K562 (cell line): ENCODE measurements at regions not wholly inside any gene's neighbourhood (a gene's known extent, or its start where the extent isn't known, plus 50 kb on each side); places are given as distances from the start of the nearest gene placed in this dataset.

Experiments used
- ATAC-seq: fragments of 200-7000 bp; cut with Tn5 transposase; 3 replicates; pipeline ENCODE4 v1.9.1; 2020; ENCODE audit warnings: moderate library complexity
- BruUV-seq: library from RNA; stranded (reverse); fragments of 400-500 nt; replicated peaks from 2 replicates; lab custom pipeline; 2021; lab: Mats Ljungman, UMichigan
- CTCF ChIA-PET: fragments of 300-600 bp; formaldehyde crosslinking; extraction: SDS; loops from one replicate; lab custom pipeline; 2021; ENCODE audit warnings: low intra/inter-chr PET ratio; lab: Yijun Ruan, JAX
- POLR2A ChIA-PET: fragments of 300-600, 350-650 bp; sonication (Branson Sonifier 250); formaldehyde crosslinking; extraction: SDS; loops from one replicate; lab custom pipeline; 2021; ENCODE audit warnings: antibody characterized with exemption, inconsistent platforms; lab: Yijun Ruan, JAX
- DNase-seq, 4 experiments: peaks; one replicate each; pipeline versions ENCODE4 v3.0.0 to v3.0.0-alpha.2; 2011 to 2018; ENCODE audit warnings: low spot score in 3 of 4, mixed read lengths in 3 of 4; ENCODE audit errors: extremely low read depth in 1 of 4
- FAIRE-seq: peaks from 2 replicates; lab custom pipeline; 2011; peaks lifted over from hg19 to GRCh38; lab: Jason Lieb, UNC
- H2AFZ ChIP-seq: 2 replicates; pipeline ENCODE4 v1.6.0; 2011; ENCODE audit warnings: low read depth, low read length, control low read depth, inconsistent platforms
- H3K27ac ChIP-seq: fragments of 200-600 bp; 3 replicates; pipeline ENCODE4 v1.8.0; 2011; ENCODE audit warnings: low read depth, mild to moderate bottlenecking, control low read depth, inconsistent platforms, low read length, moderate library complexity, mixed read lengths; ENCODE audit errors: extremely low read depth
- H3K27me3 ChIP-seq, 2 experiments: fragments of 300-600 bp in 1 of 2; 2 replicates in 1 of 2; 3 replicates in 1 of 2; pipeline versions ENCODE4 v1.6.0 to v1.8.0; 2011; ENCODE audit warnings: inconsistent platforms in 2 of 2, low read length in 2 of 2, mild to moderate bottlenecking in 1 of 2, mixed read lengths in 1 of 2, moderate library complexity in 1 of 2; ENCODE audit not compliant: control insufficient read depth in 2 of 2, insufficient read depth in 2 of 2
- H3K36me3 ChIP-seq: fragments of 300-600 bp; 3 replicates; pipeline ENCODE4 v1.8.0; 2011; ENCODE audit warnings: mild to moderate bottlenecking, low read length, inconsistent platforms; ENCODE audit not compliant: control insufficient read depth, insufficient read depth
- H3K4me1 ChIP-seq, 2 experiments: fragments of 200-600 bp in 1 of 2; replicated peaks in 1 of 2; 2 replicates in 1 of 2; 3 replicates in 1 of 2; pipeline versions ENCODE4 v1.5.1 to v1.8.0; 2011; ENCODE audit warnings: inconsistent platforms in 2 of 2, low read length in 2 of 2, mild to moderate bottlenecking in 1 of 2, mixed read lengths in 1 of 2, moderate library complexity in 1 of 2; ENCODE audit not compliant: control insufficient read depth in 2 of 2, insufficient read depth in 2 of 2
- H3K4me2 ChIP-seq: 2 replicates; pipeline ENCODE4 v1.6.1; 2011; ENCODE audit warnings: low read length, control low read depth, inconsistent platforms, mixed read lengths; ENCODE audit not compliant: insufficient read depth
- H3K4me3 ChIP-seq: fragments of 200-600 bp; sonication (generic), shearing (Covaris generic); 2 replicates; pipeline ENCODE4 v1.5.1; 2016; ENCODE audit warnings: control low read depth, inconsistent platforms
- H3K79me2 ChIP-seq: fragments of 200-600 bp; 3 replicates; pipeline ENCODE4 v1.8.0; 2011; ENCODE audit warnings: low read length, inconsistent platforms; ENCODE audit not compliant: control insufficient read depth, insufficient read depth
- H3K9ac ChIP-seq, 2 experiments: 2 replicates each; pipeline versions ENCODE4 v1.6.0 to v1.6.1; 2011; ENCODE audit warnings: low read depth in 2 of 2, low read length in 2 of 2, control low read depth in 1 of 2, inconsistent platforms in 1 of 2, mild to moderate bottlenecking in 1 of 2, mixed read lengths in 1 of 2; ENCODE audit not compliant: insufficient read depth in 1 of 2
- H3K9me1 ChIP-seq: one replicate; pipeline ENCODE4 v1.6.0; 2011; ENCODE audit warnings: inconsistent platforms, mild to moderate bottlenecking, low read length, moderate library complexity; ENCODE audit not compliant: control insufficient read depth, insufficient read depth
- H3K9me3 ChIP-seq: replicated peaks from 2 replicates; pipeline ENCODE4 v1.5.1; 2011; ENCODE audit warnings: low read depth, low read length, inconsistent platforms; ENCODE audit not compliant: control insufficient read depth, insufficient read depth
- H4K20me1 ChIP-seq: replicated peaks from 2 replicates; pipeline ENCODE4 v1.6.1; 2011; ENCODE audit warnings: low read length, inconsistent platforms, mixed read lengths; ENCODE audit not compliant: control insufficient read depth, insufficient read depth
- ATF1 ChIP-seq, 2 experiments: fragments of 450-650 bp in 1 of 2; IDR thresholded peaks; 2 replicates each; pipeline ENCODE4 v1.6.1; 2016; ENCODE audit warnings: missing compliant biosample characterization in 1 of 2, missing genetic modification characterization in 1 of 2
- ATF3 ChIP-seq, 2 experiments: fragments of 450-650 bp in 1 of 2; sonication (generic) in 1 of 2; formaldehyde crosslinking in 1 of 2; IDR thresholded peaks in 1 of 2; conservative IDR thresholded peaks in 1 of 2; 2 replicates each; pipeline versions ENCODE4 v1.6.1 to v1.8.1; 2016 to 2023; ENCODE audit warnings: mild to moderate bottlenecking in 2 of 2, moderate library complexity in 2 of 2, inconsistent platforms in 1 of 2, missing genetic modification reagents in 1 of 2
- BCL6 ChIP-seq: fragments of 250-450 bp; sonication (Bioruptor Pico); IDR thresholded peaks from 2 replicates; pipeline ENCODE4 v1.4.0; 2020
- CBFB ChIP-seq: sonication (generic); formaldehyde crosslinking; IDR thresholded peaks from 2 replicates; pipeline ENCODE4 v1.4.0; 2020; ENCODE audit warnings: mild to moderate bottlenecking, missing genetic modification reagents
- CBX2 ChIP-seq: fragments of 200-600 bp; sonication (generic); IDR thresholded peaks from one replicate; pipeline ENCODE4 v1.6.1; 2012; ENCODE audit warnings: mild to moderate bottlenecking, low read length, inconsistent platforms; ENCODE audit not compliant: insufficient read depth, poor library complexity, severe bottlenecking
- CEBPG ChIP-seq, 3 experiments: fragments of 200-800 bp in 1 of 3; sonication (Bioruptor generic) in 1 of 3; sonication (generic) in 1 of 3; formaldehyde crosslinking in 1 of 3; IDR thresholded peaks in 2 of 3; conservative IDR thresholded peaks in 1 of 3; 2 replicates each; pipeline versions ENCODE4 v1.6.1 to v1.8.0; 2016 to 2022; ENCODE audit warnings: missing compliant biosample characterization in 2 of 3, missing genetic modification characterization in 2 of 3, mild to moderate bottlenecking in 1 of 3, missing genetic modification reagents in 1 of 3
- FOSL1 ChIP-seq: fragments of 200-800 bp; sonication (Bioruptor generic); conservative IDR thresholded peaks from 2 replicates; pipeline ENCODE4 v1.6.1; 2016; ENCODE audit warnings: missing genetic modification characterization, missing compliant biosample characterization
- HNRNPL ChIP-seq: fragments of 200-400 bp; formaldehyde crosslinking; IDR thresholded peaks from 2 replicates; pipeline ENCODE4 v1.6.1; 2017; ENCODE audit warnings: low read depth, mild to moderate bottlenecking, low read length
- IRF2 ChIP-seq: sonication (generic); formaldehyde crosslinking; IDR thresholded peaks from 2 replicates; pipeline ENCODE4 v1.8.1; 2022; ENCODE audit warnings: mild to moderate bottlenecking, missing genetic modification reagents
- MYC ChIP-seq, 2 experiments: fragments of 250-450 bp in 1 of 2; sonication (Bioruptor Pico) in 1 of 2; IDR thresholded peaks; 2 replicates each; pipeline versions ENCODE4 v1.5.1 to v1.6.1; 2012 to 2021; ENCODE audit warnings: low read depth in 2 of 2, borderline replicate concordance in 1 of 2, improper control_type of control experiment in 1 of 2, low read length in 1 of 2, mild to moderate bottlenecking in 1 of 2, moderate library complexity in 1 of 2
- NCOA4 ChIP-seq: fragments of 450-650 bp; IDR thresholded peaks from 2 replicates; pipeline ENCODE4 v1.6.1; 2018; ENCODE audit warnings: mild to moderate bottlenecking; ENCODE audit not compliant: partially characterized antibody
- NFIX ChIP-seq: fragments of 250-450 bp; sonication (Bioruptor Pico); IDR thresholded peaks from 2 replicates; pipeline ENCODE4 v1.4.0; 2020; ENCODE audit warnings: low read depth, mild to moderate bottlenecking, moderate library complexity
- PRPF4 ChIP-seq: fragments of 200-400 bp; formaldehyde crosslinking; IDR thresholded peaks from one replicate; pipeline ENCODE4 v1.6.1; 2017; ENCODE audit warnings: low read length, low read depth, mild to moderate bottlenecking; ENCODE audit not compliant: insufficient read depth, poor library complexity, severe bottlenecking
- RBM17 ChIP-seq: fragments of 200-400 bp; formaldehyde crosslinking; IDR thresholded peaks from 2 replicates; pipeline ENCODE4 v1.6.1; 2017; ENCODE audit warnings: low read depth, mild to moderate bottlenecking, low read length, borderline replicate concordance
- SRF ChIP-seq, 2 experiments: fragments of 250-450, 450-650 bp in 1 of 2; sonication (Bioruptor Pico) in 1 of 2; sonication (generic) in 1 of 2; formaldehyde crosslinking; IDR thresholded peaks; 2 replicates each; pipeline versions ENCODE4 v1.5.0 to v1.5.1; 2020 to 2022; ENCODE audit warnings: mild to moderate bottlenecking in 1 of 2, missing genetic modification reagents in 1 of 2
- TCF3 ChIP-seq: sonication (generic); formaldehyde crosslinking; IDR thresholded peaks from 2 replicates; pipeline ENCODE4 v1.4.0; 2020; ENCODE audit warnings: mild to moderate bottlenecking, missing genetic modification reagents
- ZNF699 ChIP-seq: fragments of 250-450 bp; sonication (Bioruptor Pico); IDR thresholded peaks from 2 replicates; pipeline ENCODE4 v1.8.0; 2021; ENCODE audit warnings: mild to moderate bottlenecking, moderate library complexity; ENCODE audit not compliant: insufficient replicate concordance
- ZNF75A ChIP-seq: fragments of 450-650 bp; formaldehyde crosslinking; IDR thresholded peaks from 2 replicates; pipeline ENCODE4 v1.4.0; 2020; ENCODE audit warnings: mild to moderate bottlenecking
- WGBS: fragments of 100-300 bp; shearing (Covaris generic); methylation state at CpG from one replicate; pipeline ENCODE4 v1.1.6; 2016; ENCODE audit warnings: low coverage, mixed read lengths; ENCODE audit not compliant: insufficient coverage; ENCODE audit errors: missing lambda C conversion rate; 5-methylcytosine and 5-hydroxymethylcytosine counted together
- in situ Hi-C: fragments of 300-500 bp; cut with MboI; formaldehyde crosslinking; loops from 4 replicates; pipeline ENCODE4 v1.15.0; 2018; ENCODE audit warnings: inconsistent platforms, mixed read lengths
- intact Hi-C: fragments of 100-400 bp; cut with micrococcal nuclease; formaldehyde crosslinking; loops from 2 replicates; pipeline ENCODE4 v1.14.2; 2022

GRCh38 chr11:43245466-43245865, 66.3 kb upstream of the API5 start:
- DNase-seq (no peak), ATAC-seq (no peak), FAIRE-seq (no peak)
- no TSS peak for BruUV-seq
- Histone ChIP-seq H3K4me2 (no peak overlapping the region), H3K9ac (no peak overlapping the region), H3K9me3 (no peaks in the 10 kb centered on the region), H2AFZ (no peak overlapping the region), H3K27ac (no peak overlapping the region), H3K36me3 (no peaks in the 10 kb centered on the region), H3K79me2 (no peaks in the 10 kb centered on the region), H3K4me1 (no peaks in the 10 kb centered on the region), H3K4me3 (no peak overlapping the region), H3K9me1 (no peaks in the 10 kb centered on the region), H3K27me3 (no peaks in the 10 kb centered on the region), H4K20me1 (no peaks in the 10 kb centered on the region)
- TF ChIP-seq ATF3 (IDR thresholded peaks at IDR 0.05) (no peak), ATF3 (CRISPR knock-in tag; conservative IDR thresholded peaks at IDR 0.05) (no peak), RBM17 (no peak), BCL6 (no peak), ZNF699 (CRISPR knock-in tag) (no peak), MYC (IDR thresholded peaks at IDR 0.05; ENCODE audit: low read depth, low read length) (no peak), MYC (CRISPR knock-in tag; IDR thresholded peaks at IDR 0.05; ENCODE audit: borderline replicate concordance, low read depth) (no peak), NFIX (CRISPR knock-in tag) (no peak), CBX2 (no peak), CBFB (CRISPR knock-in tag) (no peak), IRF2 (CRISPR knock-in tag) (no peak), PRPF4 (no peak), HNRNPL (no peak), FOSL1 (tag) (no peak), SRF (CRISPR knock-in tag; IDR thresholded peaks at IDR 0.05) (no peak), ATF1 (CRISPR knock-in tag; IDR thresholded peaks at IDR 0.05) (no peak), ATF1 (tag; IDR thresholded peaks at IDR 0.05) (no peak), TCF3 (CRISPR knock-in tag) (no peak), CEBPG (CRISPR knock-in tag; IDR thresholded peaks at IDR 0.05) (no peak), CEBPG (tag; conservative IDR thresholded peaks at IDR 0.05 in 1 of 2, IDR thresholded peaks at IDR 0.05 in 1 of 2) (no peak), ZNF75A (CRISPR knock-in tag) (no peak), NCOA4 (no peak)
- ChIA-PET CTCF (no interaction called here), POLR2A (interaction anchor here (0.6 kb wide), 2 partner anchors 66 to 111 kb away, joined by 3 read pairs; partner anchors contain the start of gene API5)
- 0% methylated on average over 4 of the region's 4 CpGs for WGBS
- in situ Hi-C loops: no loop called here
- intact Hi-C loops: no loop called here
